Liver (tissue), 8 donors: ENCODE measurements at regions not wholly inside any gene's neighbourhood (a gene's known extent, or its start where the extent isn't known, plus 50 kb on each side); places are given as distances from the start of the nearest gene placed in this dataset.

ENCODE experiments used
- DNase-seq: peaks from one replicate; pipeline ENCODE4 v3.0.0-alpha.2; 2017; ENCODE audit warnings: low spot score
- H3K27ac ChIP-seq, 2 donors: one replicate each; pipeline ENCODE4 v1.7.0; 2013; ENCODE audit warnings: inconsistent platforms in 2 of 2, low read length in 2 of 2, control low read depth in 1 of 2, low read depth in 1 of 2, mild to moderate bottlenecking in 1 of 2
- H3K27me3 ChIP-seq, 4 donors: one replicate each; pipeline versions ENCODE4 v1.6.1 to v1.7.0; 2013; ENCODE audit warnings: low read length in 3 of 4, inconsistent platforms in 1 of 4, mild to moderate bottlenecking in 1 of 4, moderate library complexity in 1 of 4; ENCODE audit not compliant: control insufficient read depth in 4 of 4, insufficient read depth in 4 of 4
- H3K36me3 ChIP-seq, 4 donors: one replicate each; pipeline versions ENCODE4 v1.6.1 to v1.7.0; 2013; ENCODE audit warnings: low read length in 3 of 4, mild to moderate bottlenecking in 3 of 4, low read depth in 1 of 4, moderate library complexity in 1 of 4; ENCODE audit not compliant: control insufficient read depth in 4 of 4, insufficient read depth in 3 of 4
- H3K4me1 ChIP-seq, 4 donors: one replicate each; pipeline versions ENCODE4 v1.6.1 to v1.7.0; 2013; ENCODE audit warnings: low read length in 3 of 4, mild to moderate bottlenecking in 3 of 4, moderate library complexity in 1 of 4; ENCODE audit not compliant: control insufficient read depth in 4 of 4, insufficient read depth in 4 of 4
- H3K4me3 ChIP-seq, 3 donors: one replicate each; pipeline versions ENCODE4 v1.6.1 to v1.7.0; 2013; ENCODE audit warnings: low read length in 3 of 3, control low read depth in 1 of 3, low read depth in 1 of 3, mild to moderate bottlenecking in 1 of 3
- H3K9ac ChIP-seq, 2 donors: one replicate each; pipeline ENCODE4 v1.7.0; 2013; ENCODE audit warnings: low read length in 2 of 2, mild to moderate bottlenecking in 2 of 2, moderate library complexity in 2 of 2, control low read depth in 1 of 2, low read depth in 1 of 2
- H3K9me3 ChIP-seq, 4 donors: one replicate each; pipeline versions ENCODE4 v1.6.1 to v1.7.0; 2013; ENCODE audit warnings: low read length in 3 of 4; ENCODE audit not compliant: control insufficient read depth in 4 of 4
- EGR1 ChIP-seq, 2 donors: IDR thresholded peaks; 2 replicates each; pipeline ENCODE4 v1.6.1; 2016 to 2018; ENCODE audit warnings: antibody characterized with exemption in 2 of 2, low read depth in 2 of 2
- FOXA1 ChIP-seq: IDR thresholded peaks from 2 replicates; pipeline ENCODE4 v1.6.1; 2016; ENCODE audit warnings: antibody characterized with exemption
- FOXA2 ChIP-seq: IDR thresholded peaks from 2 replicates; pipeline ENCODE4 v1.6.1; 2016; ENCODE audit warnings: antibody characterized with exemption
- GABPA ChIP-seq, 2 donors: IDR thresholded peaks in 1 of 2; conservative IDR thresholded peaks in 1 of 2; 2 replicates each; pipeline ENCODE4 v1.6.1; 2016; ENCODE audit warnings: antibody characterized with exemption in 2 of 2, mild to moderate bottlenecking in 1 of 2, moderate library complexity in 1 of 2
- HNF4A ChIP-seq, 2 donors: conservative IDR thresholded peaks; 2 replicates each; pipeline ENCODE4 v1.6.1; 2016; ENCODE audit warnings: antibody characterized with exemption in 2 of 2, mild to moderate bottlenecking in 2 of 2
- HNF4G ChIP-seq: IDR thresholded peaks from 2 replicates; pipeline ENCODE4 v1.6.1; 2016; ENCODE audit warnings: antibody characterized with exemption
- JUND ChIP-seq, 2 donors: IDR thresholded peaks; 2 replicates each; pipeline ENCODE4 v1.6.1; 2016; ENCODE audit warnings: antibody characterized with exemption in 2 of 2
- NR2F2 ChIP-seq: IDR thresholded peaks from 2 replicates; pipeline ENCODE4 v1.6.1; 2016; ENCODE audit warnings: antibody characterized with exemption
- RAD21 ChIP-seq, 2 donors: IDR thresholded peaks; 2 replicates each; pipeline ENCODE4 v1.6.1; 2016; ENCODE audit warnings: antibody characterized with exemption in 2 of 2, mild to moderate bottlenecking in 2 of 2
- RXRA ChIP-seq, 2 donors: IDR thresholded peaks; 2 replicates each; pipeline ENCODE4 v1.6.1; 2017 to 2018; ENCODE audit warnings: antibody characterized with exemption in 2 of 2, mild to moderate bottlenecking in 1 of 2
- SP1 ChIP-seq: IDR thresholded peaks from 2 replicates; pipeline ENCODE4 v1.6.1; 2018; ENCODE audit warnings: antibody characterized with exemption, mild to moderate bottlenecking
- TAF1 ChIP-seq: conservative IDR thresholded peaks from 2 replicates; pipeline ENCODE4 v1.6.1; 2016; ENCODE audit warnings: antibody characterized with exemption, mild to moderate bottlenecking
- YY1 ChIP-seq: IDR thresholded peaks from 2 replicates; pipeline ENCODE4 v1.6.1; 2016; ENCODE audit warnings: antibody characterized with exemption, mild to moderate bottlenecking
- WGBS: extraction: QIAGEN DNeasy Blood & Tissue Kit; methylation state at CpG from one replicate; pipeline ENCODE4 v1.1.7; 2013; 5-methylcytosine and 5-hydroxymethylcytosine counted together
- TF ChIP-seq, protein P1 (sequence below): IDR thresholded peaks from 2 replicates; pipeline ENCODE4 v1.6.1; 2016; ENCODE audit warnings: antibody characterized with exemption
- TF ChIP-seq, protein P2 (sequence below): fragments of 150-350 bp; IDR thresholded peaks from 2 replicates; pipeline ENCODE4 v1.5.1; 2017; ENCODE audit warnings: improper control_type of control experiment, low read depth, low read length; ENCODE audit not compliant: missing input control
- TF ChIP-seq, protein P3 (sequence below): IDR thresholded peaks from 2 replicates; pipeline ENCODE4 v1.6.1; 2016; ENCODE audit warnings: antibody characterized with exemption
- TF ChIP-seq, protein P4 (sequence below): IDR thresholded peaks from 2 replicates; pipeline ENCODE4 v1.6.1; 2016; ENCODE audit warnings: antibody characterized with exemption, mild to moderate bottlenecking
- TF ChIP-seq, protein P5 (sequence below): IDR thresholded peaks from 2 replicates; pipeline ENCODE4 v1.6.1; 2016; ENCODE audit warnings: antibody characterized with exemption
- donor health status: healthy.
- donor health status: healthy.
- donor health status: healthy.
- donor health status: healthy.
- donor health status: healthy.

DNA sequence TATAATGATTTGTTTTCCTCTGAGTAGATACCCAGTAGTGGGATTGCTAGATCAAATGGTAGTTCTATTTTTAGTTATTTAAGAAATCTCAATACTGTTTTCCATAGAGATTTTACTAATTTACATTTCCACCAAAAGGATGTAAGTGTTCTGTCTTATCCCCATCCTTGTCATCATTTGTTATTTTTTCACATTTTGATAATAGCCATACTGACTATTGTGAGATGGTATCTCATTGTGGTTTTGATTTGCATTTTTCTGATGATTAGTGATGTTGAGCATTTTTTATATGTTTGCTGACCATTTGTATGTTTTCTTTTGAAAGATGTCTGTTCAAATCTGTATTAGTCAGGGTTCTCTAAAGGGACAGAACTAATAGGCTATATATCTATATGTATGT lies 160.0 kb upstream of the TMEM229A start:
- Histone ChIP-seq H3K27me3 (no peaks in the 10 kb centered on the region), H3K4me3 (no peak overlapping the region), H3K9me3 (no peaks in the 10 kb centered on the region), H3K36me3 (no peaks in the 10 kb centered on the region), H3K27ac (no peak overlapping the region), H3K4me1 (no peaks in the 10 kb centered on the region), H3K9ac (no peak overlapping the region)
- TF ChIP-seq RXRA (IDR thresholded peaks at IDR 0.05): no peak
- TF ChIP-seq, protein P1, sequence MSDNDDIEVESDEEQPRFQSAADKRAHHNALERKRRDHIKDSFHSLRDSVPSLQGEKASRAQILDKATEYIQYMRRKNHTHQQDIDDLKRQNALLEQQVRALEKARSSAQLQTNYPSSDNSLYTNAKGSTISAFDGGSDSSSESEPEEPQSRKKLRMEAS: no peak
- TF ChIP-seq EGR1 (IDR thresholded peaks at IDR 0.05; ENCODE audit: low read depth in 2 of 2): no peak
- TF ChIP-seq FOXA1: no peak
- TF ChIP-seq RAD21 (IDR thresholded peaks at IDR 0.05): no peak
- no peak for DNase-seq

GRCh38 chr7:124191713-124192112 lies 158.8 kb upstream of the TMEM229A start:
- H3K9me3 ChIP-seq: no peaks in the 10 kb centered on the region
- H3K27ac ChIP-seq: no peak overlapping the region
- H3K36me3 ChIP-seq: no peaks in the 10 kb centered on the region
- no peak overlapping the region for H3K4me3 ChIP-seq
- no peaks in the 10 kb centered on the region for H3K27me3 ChIP-seq
- WGBS: 54% methylated on average over 1 of the region's 1 CpG
- H3K9ac ChIP-seq: no peak overlapping the region
- TF ChIP-seq TAF1 (no peak), HNF4G (no peak), RXRA (IDR thresholded peaks at IDR 0.05) (no peak), SP1 (no peak), RAD21 (IDR thresholded peaks at IDR 0.05) (no peak), EGR1 (IDR thresholded peaks at IDR 0.05; ENCODE audit: low read depth in 2 of 2) (no peak), FOXA2 (no peak), HNF4A (conservative IDR thresholded peaks at IDR 0.05) (no peak), JUND (IDR thresholded peaks at IDR 0.05) (no peak), NR2F2 (no peak), YY1 (no peak), GABPA (IDR thresholded peaks at IDR 0.05 in 1 of 2, conservative IDR thresholded peaks at IDR 0.05 in 1 of 2) (no peak), FOXA1 (no peak)
- TF ChIP-seq, protein P1: no peak
- TF ChIP-seq, protein P2, sequence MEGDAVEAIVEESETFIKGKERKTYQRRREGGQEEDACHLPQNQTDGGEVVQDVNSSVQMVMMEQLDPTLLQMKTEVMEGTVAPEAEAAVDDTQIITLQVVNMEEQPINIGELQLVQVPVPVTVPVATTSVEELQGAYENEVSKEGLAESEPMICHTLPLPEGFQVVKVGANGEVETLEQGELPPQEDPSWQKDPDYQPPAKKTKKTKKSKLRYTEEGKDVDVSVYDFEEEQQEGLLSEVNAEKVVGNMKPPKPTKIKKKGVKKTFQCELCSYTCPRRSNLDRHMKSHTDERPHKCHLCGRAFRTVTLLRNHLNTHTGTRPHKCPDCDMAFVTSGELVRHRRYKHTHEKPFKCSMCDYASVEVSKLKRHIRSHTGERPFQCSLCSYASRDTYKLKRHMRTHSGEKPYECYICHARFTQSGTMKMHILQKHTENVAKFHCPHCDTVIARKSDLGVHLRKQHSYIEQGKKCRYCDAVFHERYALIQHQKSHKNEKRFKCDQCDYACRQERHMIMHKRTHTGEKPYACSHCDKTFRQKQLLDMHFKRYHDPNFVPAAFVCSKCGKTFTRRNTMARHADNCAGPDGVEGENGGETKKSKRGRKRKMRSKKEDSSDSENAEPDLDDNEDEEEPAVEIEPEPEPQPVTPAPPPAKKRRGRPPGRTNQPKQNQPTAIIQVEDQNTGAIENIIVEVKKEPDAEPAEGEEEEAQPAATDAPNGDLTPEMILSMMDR: no peak
- TF ChIP-seq, protein P3, sequence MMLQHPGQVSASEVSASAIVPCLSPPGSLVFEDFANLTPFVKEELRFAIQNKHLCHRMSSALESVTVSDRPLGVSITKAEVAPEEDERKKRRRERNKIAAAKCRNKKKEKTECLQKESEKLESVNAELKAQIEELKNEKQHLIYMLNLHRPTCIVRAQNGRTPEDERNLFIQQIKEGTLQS: no peak
- TF ChIP-seq, protein P4, sequence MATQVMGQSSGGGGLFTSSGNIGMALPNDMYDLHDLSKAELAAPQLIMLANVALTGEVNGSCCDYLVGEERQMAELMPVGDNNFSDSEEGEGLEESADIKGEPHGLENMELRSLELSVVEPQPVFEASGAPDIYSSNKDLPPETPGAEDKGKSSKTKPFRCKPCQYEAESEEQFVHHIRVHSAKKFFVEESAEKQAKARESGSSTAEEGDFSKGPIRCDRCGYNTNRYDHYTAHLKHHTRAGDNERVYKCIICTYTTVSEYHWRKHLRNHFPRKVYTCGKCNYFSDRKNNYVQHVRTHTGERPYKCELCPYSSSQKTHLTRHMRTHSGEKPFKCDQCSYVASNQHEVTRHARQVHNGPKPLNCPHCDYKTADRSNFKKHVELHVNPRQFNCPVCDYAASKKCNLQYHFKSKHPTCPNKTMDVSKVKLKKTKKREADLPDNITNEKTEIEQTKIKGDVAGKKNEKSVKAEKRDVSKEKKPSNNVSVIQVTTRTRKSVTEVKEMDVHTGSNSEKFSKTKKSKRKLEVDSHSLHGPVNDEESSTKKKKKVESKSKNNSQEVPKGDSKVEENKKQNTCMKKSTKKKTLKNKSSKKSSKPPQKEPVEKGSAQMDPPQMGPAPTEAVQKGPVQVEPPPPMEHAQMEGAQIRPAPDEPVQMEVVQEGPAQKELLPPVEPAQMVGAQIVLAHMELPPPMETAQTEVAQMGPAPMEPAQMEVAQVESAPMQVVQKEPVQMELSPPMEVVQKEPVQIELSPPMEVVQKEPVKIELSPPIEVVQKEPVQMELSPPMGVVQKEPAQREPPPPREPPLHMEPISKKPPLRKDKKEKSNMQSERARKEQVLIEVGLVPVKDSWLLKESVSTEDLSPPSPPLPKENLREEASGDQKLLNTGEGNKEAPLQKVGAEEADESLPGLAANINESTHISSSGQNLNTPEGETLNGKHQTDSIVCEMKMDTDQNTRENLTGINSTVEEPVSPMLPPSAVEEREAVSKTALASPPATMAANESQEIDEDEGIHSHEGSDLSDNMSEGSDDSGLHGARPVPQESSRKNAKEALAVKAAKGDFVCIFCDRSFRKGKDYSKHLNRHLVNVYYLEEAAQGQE: no peak
- TF ChIP-seq, protein P5, sequence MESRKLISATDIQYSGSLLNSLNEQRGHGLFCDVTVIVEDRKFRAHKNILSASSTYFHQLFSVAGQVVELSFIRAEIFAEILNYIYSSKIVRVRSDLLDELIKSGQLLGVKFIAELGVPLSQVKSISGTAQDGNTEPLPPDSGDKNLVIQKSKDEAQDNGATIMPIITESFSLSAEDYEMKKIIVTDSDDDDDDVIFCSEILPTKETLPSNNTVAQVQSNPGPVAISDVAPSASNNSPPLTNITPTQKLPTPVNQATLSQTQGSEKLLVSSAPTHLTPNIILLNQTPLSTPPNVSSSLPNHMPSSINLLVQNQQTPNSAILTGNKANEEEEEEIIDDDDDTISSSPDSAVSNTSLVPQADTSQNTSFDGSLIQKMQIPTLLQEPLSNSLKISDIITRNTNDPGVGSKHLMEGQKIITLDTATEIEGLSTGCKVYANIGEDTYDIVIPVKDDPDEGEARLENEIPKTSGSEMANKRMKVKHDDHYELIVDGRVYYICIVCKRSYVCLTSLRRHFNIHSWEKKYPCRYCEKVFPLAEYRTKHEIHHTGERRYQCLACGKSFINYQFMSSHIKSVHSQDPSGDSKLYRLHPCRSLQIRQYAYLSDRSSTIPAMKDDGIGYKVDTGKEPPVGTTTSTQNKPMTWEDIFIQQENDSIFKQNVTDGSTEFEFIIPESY: no peak
- DNase-seq: no peak
- H3K4me1 ChIP-seq: no peaks in the 10 kb centered on the region
